Liver (tissue), 8 donors: ENCODE measurements at regions not wholly inside any gene's neighbourhood (a gene's known extent, or its start where the extent isn't known, plus 50 kb on each side); places are given as distances from the start of the nearest gene placed in this dataset.

Experiments
- DNase-seq: peaks from one replicate; pipeline ENCODE4 v3.0.0-alpha.2; 2017; ENCODE audit warnings: low spot score
- H3K27ac ChIP-seq, 2 donors: one replicate each; pipeline ENCODE4 v1.7.0; 2013; ENCODE audit warnings: inconsistent platforms in 2 of 2, low read length in 2 of 2, control low read depth in 1 of 2, low read depth in 1 of 2, mild to moderate bottlenecking in 1 of 2
- H3K27me3 ChIP-seq, 4 donors: one replicate each; pipeline versions ENCODE4 v1.6.1 to v1.7.0; 2013; ENCODE audit warnings: low read length in 3 of 4, inconsistent platforms in 1 of 4, mild to moderate bottlenecking in 1 of 4, moderate library complexity in 1 of 4; ENCODE audit not compliant: control insufficient read depth in 4 of 4, insufficient read depth in 4 of 4
- H3K36me3 ChIP-seq, 4 donors: one replicate each; pipeline versions ENCODE4 v1.6.1 to v1.7.0; 2013; ENCODE audit warnings: low read length in 3 of 4, mild to moderate bottlenecking in 3 of 4, low read depth in 1 of 4, moderate library complexity in 1 of 4; ENCODE audit not compliant: control insufficient read depth in 4 of 4, insufficient read depth in 3 of 4
- H3K4me1 ChIP-seq, 4 donors: one replicate each; pipeline versions ENCODE4 v1.6.1 to v1.7.0; 2013; ENCODE audit warnings: low read length in 3 of 4, mild to moderate bottlenecking in 3 of 4, moderate library complexity in 1 of 4; ENCODE audit not compliant: control insufficient read depth in 4 of 4, insufficient read depth in 4 of 4
- H3K4me3 ChIP-seq, 3 donors: one replicate each; pipeline versions ENCODE4 v1.6.1 to v1.7.0; 2013; ENCODE audit warnings: low read length in 3 of 3, control low read depth in 1 of 3, low read depth in 1 of 3, mild to moderate bottlenecking in 1 of 3
- H3K9ac ChIP-seq, 2 donors: one replicate each; pipeline ENCODE4 v1.7.0; 2013; ENCODE audit warnings: low read length in 2 of 2, mild to moderate bottlenecking in 2 of 2, moderate library complexity in 2 of 2, control low read depth in 1 of 2, low read depth in 1 of 2
- H3K9me3 ChIP-seq, 4 donors: one replicate each; pipeline versions ENCODE4 v1.6.1 to v1.7.0; 2013; ENCODE audit warnings: low read length in 3 of 4; ENCODE audit not compliant: control insufficient read depth in 4 of 4
- CTCF ChIP-seq: fragments of 150-350 bp; IDR thresholded peaks from 2 replicates; pipeline ENCODE4 v1.5.1; 2017; ENCODE audit warnings: improper control_type of control experiment, low read depth, low read length; ENCODE audit not compliant: missing input control
- EGR1 ChIP-seq, 2 donors: IDR thresholded peaks; 2 replicates each; pipeline ENCODE4 v1.6.1; 2016 to 2018; ENCODE audit warnings: antibody characterized with exemption in 2 of 2, low read depth in 2 of 2
- FOXA1 ChIP-seq: IDR thresholded peaks from 2 replicates; pipeline ENCODE4 v1.6.1; 2016; ENCODE audit warnings: antibody characterized with exemption
- FOXA2 ChIP-seq: IDR thresholded peaks from 2 replicates; pipeline ENCODE4 v1.6.1; 2016; ENCODE audit warnings: antibody characterized with exemption
- HNF4A ChIP-seq, 2 donors: conservative IDR thresholded peaks; 2 replicates each; pipeline ENCODE4 v1.6.1; 2016; ENCODE audit warnings: antibody characterized with exemption in 2 of 2, mild to moderate bottlenecking in 2 of 2
- HNF4G ChIP-seq: IDR thresholded peaks from 2 replicates; pipeline ENCODE4 v1.6.1; 2016; ENCODE audit warnings: antibody characterized with exemption
- JUND ChIP-seq, 2 donors: IDR thresholded peaks; 2 replicates each; pipeline ENCODE4 v1.6.1; 2016; ENCODE audit warnings: antibody characterized with exemption in 2 of 2
- NR2F2 ChIP-seq: IDR thresholded peaks from 2 replicates; pipeline ENCODE4 v1.6.1; 2016; ENCODE audit warnings: antibody characterized with exemption
- RAD21 ChIP-seq, 2 donors: IDR thresholded peaks; 2 replicates each; pipeline ENCODE4 v1.6.1; 2016; ENCODE audit warnings: antibody characterized with exemption in 2 of 2, mild to moderate bottlenecking in 2 of 2
- SP1 ChIP-seq: IDR thresholded peaks from 2 replicates; pipeline ENCODE4 v1.6.1; 2018; ENCODE audit warnings: antibody characterized with exemption, mild to moderate bottlenecking
- TAF1 ChIP-seq: conservative IDR thresholded peaks from 2 replicates; pipeline ENCODE4 v1.6.1; 2016; ENCODE audit warnings: antibody characterized with exemption, mild to moderate bottlenecking
- YY1 ChIP-seq: IDR thresholded peaks from 2 replicates; pipeline ENCODE4 v1.6.1; 2016; ENCODE audit warnings: antibody characterized with exemption, mild to moderate bottlenecking
- WGBS: extraction: QIAGEN DNeasy Blood & Tissue Kit; methylation state at CpG from one replicate; pipeline ENCODE4 v1.1.7; 2013; 5-methylcytosine and 5-hydroxymethylcytosine counted together
- TF ChIP-seq, protein P1 (sequence below): IDR thresholded peaks from 2 replicates; pipeline ENCODE4 v1.6.1; 2016; ENCODE audit warnings: antibody characterized with exemption
- TF ChIP-seq, protein P2 (sequence below): IDR thresholded peaks from 2 replicates; pipeline ENCODE4 v1.6.1; 2016; ENCODE audit warnings: antibody characterized with exemption
- donor health status: healthy.
- donor health status: healthy.
- donor health status: healthy.
- donor health status: healthy.
- donor health status: healthy.

DNA sequence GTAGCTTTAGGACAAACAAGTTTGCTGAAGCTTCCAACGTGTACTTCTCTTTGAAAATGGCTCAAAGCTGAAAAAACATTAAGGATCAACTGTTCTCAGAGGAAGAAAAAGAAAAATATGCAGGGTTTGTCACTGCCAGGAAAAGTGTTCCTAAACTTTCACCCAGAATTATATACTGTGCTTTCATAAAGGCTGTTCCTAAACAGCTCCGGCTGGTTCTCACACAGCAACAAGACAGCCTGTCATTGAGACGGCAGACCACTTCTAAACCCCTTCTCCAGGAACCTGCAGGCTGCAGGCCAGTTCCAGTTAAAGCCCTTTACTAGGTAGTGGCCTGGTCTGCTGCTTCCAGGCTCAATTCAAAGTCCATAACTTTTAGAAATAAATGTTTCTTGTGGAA, 97.4 kb upstream of the SOX4 start:
- no peaks in the 10 kb centered on the region for H3K27me3 ChIP-seq
- no peak for DNase-seq
- no peaks in the 10 kb centered on the region for H3K9me3 ChIP-seq
- H3K9ac ChIP-seq: no peak overlapping the region
- H3K4me3 ChIP-seq: no peak overlapping the region
- H3K36me3 ChIP-seq: no peaks in the 10 kb centered on the region
- H3K27ac ChIP-seq: no peak overlapping the region
- TF ChIP-seq HNF4A (conservative IDR thresholded peaks at IDR 0.05) (no peak), TAF1 (no peak), CTCF (no peak), JUND (IDR thresholded peaks at IDR 0.05) (no peak), FOXA2 (no peak), YY1 (no peak), HNF4G (no peak), EGR1 (IDR thresholded peaks at IDR 0.05; ENCODE audit: low read depth in 2 of 2) (no peak), NR2F2 (no peak), RAD21 (IDR thresholded peaks at IDR 0.05) (no peak), SP1 (no peak)
- TF ChIP-seq, protein P1, sequence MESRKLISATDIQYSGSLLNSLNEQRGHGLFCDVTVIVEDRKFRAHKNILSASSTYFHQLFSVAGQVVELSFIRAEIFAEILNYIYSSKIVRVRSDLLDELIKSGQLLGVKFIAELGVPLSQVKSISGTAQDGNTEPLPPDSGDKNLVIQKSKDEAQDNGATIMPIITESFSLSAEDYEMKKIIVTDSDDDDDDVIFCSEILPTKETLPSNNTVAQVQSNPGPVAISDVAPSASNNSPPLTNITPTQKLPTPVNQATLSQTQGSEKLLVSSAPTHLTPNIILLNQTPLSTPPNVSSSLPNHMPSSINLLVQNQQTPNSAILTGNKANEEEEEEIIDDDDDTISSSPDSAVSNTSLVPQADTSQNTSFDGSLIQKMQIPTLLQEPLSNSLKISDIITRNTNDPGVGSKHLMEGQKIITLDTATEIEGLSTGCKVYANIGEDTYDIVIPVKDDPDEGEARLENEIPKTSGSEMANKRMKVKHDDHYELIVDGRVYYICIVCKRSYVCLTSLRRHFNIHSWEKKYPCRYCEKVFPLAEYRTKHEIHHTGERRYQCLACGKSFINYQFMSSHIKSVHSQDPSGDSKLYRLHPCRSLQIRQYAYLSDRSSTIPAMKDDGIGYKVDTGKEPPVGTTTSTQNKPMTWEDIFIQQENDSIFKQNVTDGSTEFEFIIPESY: no peak
- TF ChIP-seq, protein P2, sequence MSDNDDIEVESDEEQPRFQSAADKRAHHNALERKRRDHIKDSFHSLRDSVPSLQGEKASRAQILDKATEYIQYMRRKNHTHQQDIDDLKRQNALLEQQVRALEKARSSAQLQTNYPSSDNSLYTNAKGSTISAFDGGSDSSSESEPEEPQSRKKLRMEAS: no peak
- 54% methylated on average over 3 of the region's 3 CpGs for WGBS
- H3K4me1 ChIP-seq: no peaks in the 10 kb centered on the region

GRCh38 chr6:21496706-21497105, 96.8 kb upstream of the SOX4 start:
- Histone ChIP-seq H3K9me3 (no peaks in the 10 kb centered on the region), H3K9ac (no peak overlapping the region), H3K4me1 (no peaks in the 10 kb centered on the region), H3K27me3 (no peaks in the 10 kb centered on the region), H3K36me3 (no peaks in the 10 kb centered on the region), H3K27ac (no peak overlapping the region), H3K4me3 (no peak overlapping the region)
- WGBS: 82% methylated on average over 2 of the region's 2 CpGs
- TF ChIP-seq SP1: no peak
- DNase-seq: no peak

DNA sequence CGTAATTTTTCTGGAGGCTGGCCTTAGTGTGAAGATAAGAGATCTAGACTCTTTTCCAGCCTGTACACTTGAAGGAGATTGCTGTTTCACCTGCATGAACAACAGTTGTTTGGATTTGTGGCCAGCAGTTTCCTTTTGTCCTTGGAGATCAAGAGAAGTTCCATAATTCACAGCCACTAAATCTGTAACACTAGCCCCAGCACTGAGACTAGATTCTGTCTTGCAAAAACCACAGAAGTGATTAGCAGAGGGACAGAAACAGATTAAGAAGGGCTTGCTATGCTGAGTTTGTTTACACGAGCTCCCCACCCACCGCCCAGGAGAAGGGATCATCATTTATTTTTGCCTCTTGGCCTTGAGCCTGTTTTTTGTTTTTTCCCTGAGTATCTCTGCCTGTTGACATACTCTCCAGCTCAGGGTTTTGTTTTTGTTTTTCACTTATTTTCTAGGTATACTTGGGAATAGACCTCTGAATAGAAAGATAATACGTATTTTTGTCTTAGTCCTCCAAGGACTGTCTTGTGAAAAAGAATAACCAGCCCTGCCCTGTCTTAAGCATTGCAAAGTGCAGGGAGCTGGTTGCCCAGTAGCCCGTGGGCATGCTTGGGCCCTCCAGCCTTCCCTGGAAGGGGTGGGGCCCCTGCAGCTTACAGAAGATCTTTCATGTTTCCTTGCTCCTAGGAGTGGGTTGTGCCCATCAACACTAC, 93.1 kb upstream of the SOX4 start:
- Histone ChIP-seq H3K4me3 (no peak overlapping the region), H3K36me3 (no peaks in the 10 kb centered on the region), H3K27ac (no peak overlapping the region), H3K9me3 (no peaks in the 10 kb centered on the region), H3K4me1 (no peaks in the 10 kb centered on the region), H3K27me3 (no peaks in the 10 kb centered on the region), H3K9ac (no peak overlapping the region)
- 77% methylated on average over 5 of the region's 5 CpGs for WGBS
- no peak for DNase-seq
- TF ChIP-seq NR2F2 (no peak), HNF4G (no peak), FOXA1 (no peak)
